ENCODE measurements at regions not wholly inside any gene's neighbourhood (a gene's known extent, or its start where the extent isn't known, plus 50 kb on each side); places are given as distances from the start of the nearest gene placed in this dataset.

DNA sequence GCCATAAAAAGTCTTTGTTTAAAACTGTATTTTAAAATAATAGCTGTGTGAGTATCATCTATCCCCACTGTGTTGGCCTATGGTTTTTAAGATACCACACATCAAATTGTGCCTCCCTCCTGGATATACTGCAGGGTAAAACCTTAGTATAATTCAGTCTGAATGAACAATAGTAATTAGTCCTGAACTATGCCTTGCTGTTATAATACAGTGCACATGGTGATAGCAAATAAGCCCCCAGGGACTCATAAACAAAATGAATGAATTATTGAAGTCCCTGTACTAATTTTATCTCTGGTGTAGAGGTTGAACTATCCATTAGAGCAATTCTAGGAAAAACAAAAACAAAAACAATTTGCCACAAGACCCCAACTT is 142.7 kb upstream of the ADAMTSL1 start:
- in situ Hi-C loops (cut with MboI; ENCODE audit: low sequenced_read_pairs), result no loop called here

DNA sequence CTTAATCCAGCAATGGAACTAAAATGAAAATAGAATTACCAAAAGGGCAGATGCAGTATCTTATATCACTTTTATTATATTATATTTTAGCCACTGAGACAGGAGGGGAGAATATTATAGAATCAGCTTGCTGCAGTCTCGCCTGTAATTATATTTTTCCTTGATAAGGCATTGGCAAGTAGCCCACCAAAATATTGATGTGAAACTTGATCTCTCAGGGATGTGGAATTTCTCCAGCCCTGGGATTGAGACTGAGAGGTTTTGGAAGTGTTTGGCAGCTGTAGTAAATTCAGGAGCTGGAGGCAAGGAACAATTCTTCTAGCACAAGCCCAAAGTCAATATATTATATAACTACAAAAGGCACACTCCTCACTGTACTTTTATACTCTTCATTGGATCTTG is 142.1 kb upstream of the ADAMTSL1 start:
- in situ Hi-C loops (cut with MboI; ENCODE audit: low sequenced_read_pairs), result no loop called here

DNA sequence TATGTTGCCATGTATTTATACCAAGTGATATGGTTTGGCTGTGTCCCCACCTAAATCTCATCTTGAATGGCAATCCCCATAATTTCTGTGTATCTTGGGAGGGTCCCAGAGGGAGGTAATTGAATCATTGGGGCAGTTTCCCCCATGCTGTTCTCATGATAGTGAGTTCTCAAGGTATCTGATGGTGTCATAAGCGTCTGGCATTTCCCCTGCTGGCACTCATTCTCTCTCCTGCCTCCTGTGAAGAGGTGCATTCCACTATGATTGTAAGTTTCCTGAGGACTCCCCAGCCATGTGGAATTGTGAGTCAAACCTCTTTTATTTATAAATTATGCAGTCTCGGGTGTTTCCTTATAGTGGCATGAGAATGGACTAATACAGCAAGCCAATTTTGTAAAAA is 140.8 kb upstream of the ADAMTSL1 start:
- in situ Hi-C loops (cut with MboI; ENCODE audit: low sequenced_read_pairs), result no loop called here

GRCh38 chr9:18335825-18336224 is 138.1 kb upstream of the ADAMTSL1 start:
- in situ Hi-C loops (cut with MboI; ENCODE audit: low sequenced_read_pairs), result no loop called here

GRCh38 chr9:18338042-18338441 is 135.9 kb upstream of the ADAMTSL1 start:
- in situ Hi-C loops (cut with MboI; ENCODE audit: low sequenced_read_pairs), result no loop called here

DNA sequence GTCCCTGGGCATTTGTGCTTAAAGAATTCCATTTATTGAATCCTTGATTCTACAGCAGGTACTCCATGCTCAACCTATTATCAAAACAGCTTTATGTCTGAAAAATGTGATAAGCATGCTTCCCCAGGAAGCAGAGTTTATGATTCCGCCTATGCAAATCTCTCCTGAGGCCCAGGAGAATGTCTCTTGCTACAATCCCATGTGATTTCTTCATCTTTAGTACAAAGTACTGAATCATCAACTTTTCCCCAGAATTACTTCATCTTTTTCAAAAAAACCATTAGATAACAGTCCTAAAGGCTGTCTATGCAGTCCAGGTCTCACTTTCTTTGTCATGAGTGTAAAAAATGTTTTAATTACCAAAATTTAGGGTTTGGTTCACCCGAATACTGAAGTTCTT is 130.2 kb upstream of the ADAMTSL1 start:
- in situ Hi-C loops (cut with MboI; ENCODE audit: low sequenced_read_pairs), result no loop called here

- in situ Hi-C loops (cut with MboI; ENCODE audit: low sequenced_read_pairs), result no loop called here
Observed at GRCh38 chr9:18346745-18347144, 127.2 kb upstream of the ADAMTSL1 start.

DNA sequence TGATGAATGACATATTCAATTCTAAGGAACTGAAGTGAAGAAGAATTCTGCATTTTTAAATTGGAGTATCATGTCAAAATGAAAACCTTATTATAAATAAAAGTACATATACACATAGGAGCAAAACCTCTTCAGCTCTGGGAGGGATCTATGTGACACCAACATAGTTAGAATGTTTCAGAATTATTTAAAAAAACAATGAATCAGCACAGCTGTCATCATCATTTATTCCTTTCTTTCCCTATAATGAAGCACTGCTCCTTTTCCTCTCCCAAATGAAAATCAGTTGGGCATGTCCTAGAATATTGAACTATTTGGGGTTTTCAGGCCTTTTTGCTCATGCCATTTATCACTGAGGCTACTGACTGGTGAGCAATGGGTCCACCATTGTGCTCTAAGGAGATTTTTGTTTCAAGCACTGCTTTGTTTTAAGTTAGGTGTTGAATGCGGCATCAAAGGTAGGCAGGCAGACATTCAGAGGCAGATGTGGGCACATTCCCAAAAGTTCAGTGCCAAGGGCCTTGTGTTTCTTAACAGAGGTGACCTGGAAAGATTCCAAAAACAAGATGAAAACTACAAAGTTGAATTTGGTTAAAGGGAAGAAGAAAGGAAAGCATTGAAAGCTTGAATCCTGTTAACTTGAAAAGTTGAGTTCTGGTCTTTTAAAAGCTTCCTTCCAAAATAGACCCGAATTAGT is 126.4 kb upstream of the ADAMTSL1 start:
- in situ Hi-C loops (cut with MboI; ENCODE audit: low sequenced_read_pairs), result no loop called here

DNA sequence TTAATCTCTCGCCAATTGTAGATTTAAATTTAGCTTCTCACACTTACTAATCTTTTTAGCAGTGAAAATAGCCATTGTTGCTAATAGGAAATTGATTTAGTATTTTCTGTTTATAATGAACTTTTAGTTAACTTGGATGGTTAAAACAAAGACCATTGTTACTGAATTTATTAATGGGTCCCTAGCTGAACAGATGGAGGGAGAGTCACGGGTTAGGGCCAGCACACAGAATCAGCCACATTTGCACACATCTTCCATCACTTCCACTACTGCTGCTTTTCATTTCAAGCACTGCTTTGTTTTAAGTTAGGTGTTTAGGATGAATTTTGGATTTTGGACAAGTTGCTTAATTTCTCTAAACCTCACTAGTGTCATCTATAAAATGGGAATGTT is 125.9 kb upstream of the ADAMTSL1 start:
- in situ Hi-C loops (cut with MboI; ENCODE audit: low sequenced_read_pairs), result no loop called here

DNA sequence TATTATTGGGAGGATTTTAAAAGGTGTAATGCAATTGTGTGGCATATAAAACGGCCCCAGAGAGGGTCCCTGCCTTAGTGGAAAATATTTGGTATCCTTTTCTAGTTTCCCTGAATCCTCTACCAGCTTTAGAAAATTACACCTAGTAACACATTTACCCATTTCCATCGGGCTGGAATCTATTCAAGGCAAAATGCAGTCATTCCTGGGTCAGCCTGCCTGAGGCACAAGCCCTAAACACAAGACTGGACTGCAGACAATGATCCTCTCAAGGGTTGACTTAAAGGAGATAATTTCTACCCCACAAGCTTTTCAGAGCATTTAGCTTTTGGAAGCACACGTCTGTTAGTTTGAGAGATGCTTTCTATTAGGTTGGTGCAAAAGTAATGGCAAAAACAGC is 124.4 kb upstream of the ADAMTSL1 start:
- in situ Hi-C loops (cut with MboI; ENCODE audit: low sequenced_read_pairs), result no loop called here

DNA sequence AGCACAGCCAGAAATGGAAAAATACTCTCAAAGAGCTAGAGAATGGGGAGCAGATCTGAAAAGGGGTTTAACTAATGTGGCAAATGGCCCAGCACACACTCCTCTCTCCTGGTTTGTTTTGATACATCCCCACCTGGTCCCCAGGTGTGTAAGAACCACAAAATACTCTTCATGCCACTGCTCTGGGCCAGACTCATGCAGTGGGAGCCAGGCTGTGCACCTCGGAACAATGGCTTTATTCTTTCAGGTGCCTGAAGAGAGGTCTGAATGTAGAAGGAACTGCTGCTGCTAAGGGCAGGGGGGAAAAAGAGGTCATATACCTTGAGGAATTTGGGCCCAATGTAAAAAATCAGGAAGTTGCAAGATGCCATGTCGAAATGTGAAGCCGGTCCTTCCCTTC is 123.9 kb upstream of the ADAMTSL1 start:
- in situ Hi-C loops (cut with MboI; ENCODE audit: low sequenced_read_pairs), result no loop called here

DNA sequence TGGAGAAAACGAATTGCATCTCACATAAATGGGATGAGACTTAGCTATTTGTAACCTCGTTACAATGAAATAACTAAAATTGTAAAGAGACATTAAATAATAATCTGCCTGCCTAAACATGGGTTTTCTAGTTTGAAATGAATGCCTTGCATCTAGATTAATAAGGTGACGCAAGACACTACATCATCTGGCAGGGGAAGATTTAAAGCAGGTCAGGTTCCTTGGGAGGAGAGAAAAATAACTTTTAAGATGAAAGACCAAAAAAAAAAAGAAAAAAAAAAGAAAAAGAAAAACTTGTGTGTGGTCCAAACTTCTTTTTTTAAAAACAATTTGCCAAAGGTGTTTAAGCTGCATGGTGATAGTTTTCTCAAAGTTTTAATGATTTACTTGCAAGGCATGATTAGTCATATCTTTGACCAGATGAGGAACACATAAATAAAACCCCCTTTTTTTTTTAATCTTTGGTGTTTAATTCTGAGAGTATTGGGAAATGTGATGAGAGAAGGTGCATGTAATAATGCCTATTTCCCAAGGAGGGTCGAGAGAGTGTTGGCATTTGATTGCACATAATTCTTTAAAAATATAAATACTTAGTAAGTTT is 122.9 kb upstream of the ADAMTSL1 start:
- in situ Hi-C loops (cut with MboI; ENCODE audit: low sequenced_read_pairs), result no loop called here

DNA sequence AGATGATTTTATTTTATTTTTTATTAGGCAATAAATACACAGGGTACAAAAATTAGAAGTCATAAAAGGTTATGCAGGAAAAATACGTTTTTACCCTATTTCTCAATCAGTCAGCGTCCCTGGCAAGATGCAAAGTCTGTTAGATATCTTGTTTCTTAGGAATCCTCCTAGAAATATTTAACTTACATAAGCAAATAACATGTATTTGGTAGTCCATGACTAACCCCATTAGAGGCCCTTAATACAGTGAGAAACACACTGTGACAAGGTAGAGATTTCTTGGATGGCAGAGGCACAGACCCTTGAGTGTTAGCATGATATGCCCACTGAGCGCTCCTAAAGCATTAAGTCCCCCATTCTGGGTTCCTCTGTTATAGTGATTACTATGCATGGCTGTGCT is 121.2 kb upstream of the ADAMTSL1 start:
- in situ Hi-C loops (cut with MboI; ENCODE audit: low sequenced_read_pairs), result no loop called here

GRCh38 chr9:18353473-18353872 is 120.5 kb upstream of the ADAMTSL1 start:
- in situ Hi-C loops (cut with MboI; ENCODE audit: low sequenced_read_pairs), result no loop called here

GRCh38 chr9:18357321-18357720 is 116.6 kb upstream of the ADAMTSL1 start:
- in situ Hi-C loops (cut with MboI; ENCODE audit: low sequenced_read_pairs), result no loop called here

DNA sequence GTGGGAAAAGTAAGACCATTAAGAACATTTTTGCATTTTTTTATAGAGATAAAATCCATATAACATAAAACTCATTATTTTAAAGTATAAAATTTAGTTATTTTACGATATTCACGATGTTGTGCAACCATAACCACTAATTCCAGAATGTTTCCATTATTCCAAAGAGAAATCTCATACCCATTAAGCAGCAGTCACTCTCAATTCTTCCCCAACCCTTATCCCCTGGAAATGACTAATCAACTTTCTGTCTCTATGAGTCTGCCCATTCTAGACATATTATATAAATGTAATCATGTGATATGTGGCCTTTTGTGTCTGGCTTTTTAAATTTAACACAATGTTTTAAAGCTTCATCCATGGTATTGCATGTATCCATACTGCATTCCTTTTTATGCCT is 115.6 kb upstream of the ADAMTSL1 start:
- in situ Hi-C loops (cut with MboI; ENCODE audit: low sequenced_read_pairs), result no loop called here

DNA sequence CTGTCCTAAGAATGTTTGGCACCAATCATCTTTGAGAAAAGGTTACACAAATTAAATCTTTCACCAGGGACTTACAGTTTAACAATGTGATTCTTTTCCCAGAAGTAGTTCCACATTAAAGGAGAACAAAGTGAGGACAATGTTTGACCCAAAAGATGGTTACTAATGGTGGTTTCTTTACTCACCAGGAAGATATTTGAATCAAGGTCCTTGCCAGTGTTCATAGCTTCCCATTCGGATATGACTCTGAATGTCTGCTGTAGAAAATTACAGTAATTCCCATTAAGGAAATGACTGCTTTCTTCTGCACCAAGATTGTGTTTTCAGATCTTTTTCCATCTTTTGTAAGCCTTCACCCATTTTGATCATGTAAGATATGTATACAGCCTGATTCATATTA is 114.6 kb upstream of the ADAMTSL1 start:
- in situ Hi-C loops (cut with MboI; ENCODE audit: low sequenced_read_pairs), result no loop called here

DNA sequence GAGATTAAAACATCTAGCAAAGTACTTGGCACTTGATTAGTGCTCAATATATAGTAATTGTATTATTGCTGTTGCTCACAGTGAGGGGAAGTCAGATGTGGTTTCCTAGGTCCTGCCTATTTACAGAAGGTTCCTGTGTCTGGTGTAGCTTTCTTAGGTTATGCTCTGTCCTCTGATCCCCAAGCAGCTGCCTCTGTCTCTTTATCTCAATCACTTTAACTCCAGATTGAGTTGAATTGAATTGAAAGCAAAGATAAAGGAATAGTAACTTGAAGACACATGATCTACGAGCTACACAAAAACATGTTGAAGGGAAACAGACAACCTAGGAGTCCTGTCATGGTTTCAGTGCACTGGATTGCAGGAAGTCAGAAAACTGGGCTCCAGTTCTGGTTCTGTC is 113.9 kb upstream of the ADAMTSL1 start:
- in situ Hi-C loops (cut with MboI; ENCODE audit: low sequenced_read_pairs), result no loop called here

GRCh38 chr9:18361646-18362045 is 112.3 kb upstream of the ADAMTSL1 start:
- in situ Hi-C loops (cut with MboI; ENCODE audit: low sequenced_read_pairs), result no loop called here

DNA sequence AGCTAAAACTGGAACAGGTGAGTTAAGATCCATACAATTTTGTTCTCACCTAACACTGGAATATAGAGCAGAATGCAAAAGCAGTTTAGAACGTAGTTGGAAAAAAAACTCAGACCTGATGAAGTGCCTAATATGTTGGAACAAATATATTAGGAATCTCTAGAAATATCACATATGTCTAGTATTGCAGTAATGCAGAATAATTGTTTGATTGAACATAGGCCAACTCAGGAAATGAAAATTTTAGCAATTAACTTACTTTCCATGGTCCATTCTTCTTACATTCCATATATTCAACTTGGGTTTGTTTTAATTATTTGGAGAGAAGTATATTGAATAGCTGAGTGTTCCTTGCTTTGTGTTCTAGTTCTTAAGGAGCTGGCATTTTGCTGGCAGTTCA is 111.8 kb upstream of the ADAMTSL1 start:
- in situ Hi-C loops (cut with MboI; ENCODE audit: low sequenced_read_pairs), result no loop called here

- in situ Hi-C loops (cut with MboI; ENCODE audit: low sequenced_read_pairs), result no loop called here
Observed at GRCh38 chr9:18362901-18363685, 110.9 kb upstream of the ADAMTSL1 start.

DNA sequence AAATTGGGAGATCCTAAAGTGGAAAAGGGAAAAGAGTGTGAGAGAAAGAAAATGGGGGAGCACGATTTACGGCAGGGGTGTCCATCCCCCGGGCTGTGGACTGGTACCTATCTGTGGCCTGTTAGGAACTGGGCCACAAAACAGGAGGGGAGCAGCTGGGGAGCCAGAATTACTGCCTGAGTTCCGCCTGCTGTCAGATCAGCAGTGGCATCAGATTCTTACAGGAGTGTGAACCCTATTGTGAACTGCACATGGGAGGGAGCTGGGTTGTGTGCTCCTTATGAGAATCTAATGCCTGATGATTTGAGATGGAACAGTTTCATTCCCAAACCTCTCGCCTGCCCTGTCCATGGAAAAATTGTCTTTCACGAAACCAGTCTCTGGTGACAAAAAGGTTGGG is 108.3 kb upstream of the ADAMTSL1 start:
- in situ Hi-C loops (cut with MboI; ENCODE audit: low sequenced_read_pairs), result no loop called here

Measured in HL-60/S4 treated with phorbol 12-myristate 13-acetate at 8.2 ng/mL for 4 days and 3 days (cell line).